Pancreas (tissue), 10 donors: ENCODE measurements at regions not wholly inside any gene's neighbourhood (a gene's known extent, or its start where the extent isn't known, plus 50 kb on each side); places are given as distances from the start of the nearest gene placed in this dataset.
"Not testable (repeated sequence)": the region's sequence is repeated elsewhere in the genome, so short reads cannot be mapped to it uniquely, and the experiment has no call there.

Source experiments
- ATAC-seq, 4 donors: fragments of 200-7000 bp; cut with Tn5 transposase; one replicate each; pipeline versions ENCODE4 v1.8.0 to v1.9.1; 2020; ENCODE audit warnings: mild to moderate bottlenecking in 4 of 4, moderate library complexity in 4 of 4
- DNase-seq, 6 donors: peaks; one replicate each; pipeline ENCODE4 v3.0.0-alpha.2; 2020
- FAIRE-seq: peaks from 2 replicates; lab custom pipeline; 2012; peaks lifted over from hg19 to GRCh38; lab: Jason Lieb, UNC
- H3K27ac ChIP-seq, 4 donors: fragments of 200-600 bp; sonication (generic); 1 replicate in 3 of 4; 2 replicates in 1 of 4; pipeline versions ENCODE4 v1.5.0 to v1.8.0; 2020
- H3K27me3 ChIP-seq, 4 donors: fragments of 200-600 bp; one replicate each; pipeline ENCODE4 v1.8.0; 2021
- H3K36me3 ChIP-seq, 3 donors: fragments of 200-600 bp; sonication (generic) in 1 of 3; one replicate each; pipeline versions ENCODE4 v1.5.0 to v1.8.0; 2020 to 2021
- H3K4me1 ChIP-seq, 3 donors: fragments of 200-600 bp; one replicate each; pipeline ENCODE4 v1.8.0; 2021
- H3K4me3 ChIP-seq, 4 donors: fragments of 200-600 bp; sonication (generic) in 2 of 4; one replicate each; pipeline versions ENCODE4 v1.5.0 to v1.8.0; 2020 to 2021
- H3K9me3 ChIP-seq, 4 donors: fragments of 200-600 bp; one replicate each; pipeline ENCODE4 v1.8.0; 2021
- CTCF ChIP-seq, 4 donors: fragments of 200-600 bp; sonication (generic) in 3 of 4; IDR thresholded peaks; one replicate each; pipeline versions ENCODE4 v1.5.0 to v1.8.0; 2021; ENCODE audit warnings: antibody characterized with exemption in 4 of 4
- WGBS, 2 donors: extraction: QIAGEN DNeasy Blood & Tissue Kit; methylation state at CpG; one replicate each; pipeline ENCODE4 v1.1.7; 2013; 5-methylcytosine and 5-hydroxymethylcytosine counted together
- intact Hi-C, 3 donors: fragments of 100-400 bp; cut with DNase I; formaldehyde crosslinking; loops; one replicate each; pipeline versions ENCODE4 v1.11.1 to v1.14.2; 2022
- donor health status: healthy with polysubstance abuse.
- donor health status: DM: no; HTN: no; CAD: no; lungs with moderate emphysema.
- donor health status: DM: no; HTN: no; CAD: no.
- donor health status: control.
- donor health status: control.
- donor health status: Bipolar disorder and iron deficiency.
- donor health status: DM: yes; HTN: yes; CAD: no.
- donor health status: DM: no; HTN: no; CAD: no.
- donor health status: DM: no; HTN: no; CAD: no.
- donor health status: DM: yes; HTN: yes; CAD: no.

- 51 to 65% methylated on average over 2 of the region's 2 CpGs for WGBS, 2 donors
- H3K27me3 ChIP-seq, result no peaks in the 10 kb centered on the region
- no peaks in the 10 kb centered on the region for H3K4me1 ChIP-seq
- DNase-seq (no peak), ATAC-seq (no peak), FAIRE-seq (no peak)
- no peaks in the 10 kb centered on the region for H3K9me3 ChIP-seq
- no peak for TF ChIP-seq CTCF (IDR thresholded peaks at IDR 0.05)
- no peak overlapping the region for H3K4me3 ChIP-seq
- no peaks in the 10 kb centered on the region for H3K36me3 ChIP-seq
- intact Hi-C loops, result no loop called here
- no peak overlapping the region for H3K27ac ChIP-seq
Measured at GRCh38 chr5:106634375-106634774, 1036.4 kb downstream of the EFNA5 start.

GRCh38 chr5:106633825-106634224, 1036.9 kb downstream of the EFNA5 start:
- H3K27ac ChIP-seq, result no peak overlapping the region
- no peak for TF ChIP-seq CTCF (IDR thresholded peaks at IDR 0.05)
- DNase-seq (no peak), FAIRE-seq (no peak), ATAC-seq (no peak)
- H3K4me1 ChIP-seq, result no peaks in the 10 kb centered on the region
- H3K4me3 ChIP-seq, result no peak overlapping the region
- no peaks in the 10 kb centered on the region for H3K9me3 ChIP-seq
- H3K36me3 ChIP-seq, result no peaks in the 10 kb centered on the region
- intact Hi-C loops, result no loop called here
- no peaks in the 10 kb centered on the region for H3K27me3 ChIP-seq

GRCh38 chr5:106628456-106628855, 1042.3 kb downstream of the EFNA5 start:
- WGBS, 2 donors, result 84 to 90% methylated on average over 17 of the region's 17 CpGs
- H3K4me1 ChIP-seq, H3K27ac ChIP-seq, ATAC-seq, H3K27me3 ChIP-seq, H3K36me3 ChIP-seq, H3K4me3 ChIP-seq, H3K9me3 ChIP-seq, FAIRE-seq, DNase-seq, intact Hi-C loops: not testable (repeated sequence)

- no peak for TF ChIP-seq CTCF (IDR thresholded peaks at IDR 0.05)
- Histone ChIP-seq H3K9me3 (no peaks in the 10 kb centered on the region), H3K27me3 (no peaks in the 10 kb centered on the region), H3K4me3 (no peak overlapping the region), H3K4me1 (no peaks in the 10 kb centered on the region), H3K27ac (no peak overlapping the region), H3K36me3 (no peaks in the 10 kb centered on the region)
- FAIRE-seq (no peak), ATAC-seq (no peak), DNase-seq (no peak)
- intact Hi-C loops, result no loop called here
- 70% methylated on average over 3 of the region's 3 CpGs for WGBS, 2 donors
Measured at GRCh38 chr5:106610041-106610440, 1060.7 kb downstream of the EFNA5 start.

- no peaks in the 10 kb centered on the region for H3K4me1 ChIP-seq
- no peak overlapping the region for H3K27ac ChIP-seq
- ATAC-seq (no peak), DNase-seq (no peak), FAIRE-seq (no peak)
- H3K4me3 ChIP-seq, result no peak overlapping the region
- TF ChIP-seq CTCF (IDR thresholded peaks at IDR 0.05), result no peak
- no peaks in the 10 kb centered on the region for H3K36me3 ChIP-seq
- WGBS, 2 donors, result 33 to 44% methylated on average over 6 of the region's 6 CpGs
- no peaks in the 10 kb centered on the region for H3K9me3 ChIP-seq
- intact Hi-C loops, result no loop called here
- H3K27me3 ChIP-seq, result no peaks in the 10 kb centered on the region
Measured at GRCh38 chr5:106601620-106602019, 1069.1 kb downstream of the EFNA5 start.

- Histone ChIP-seq H3K36me3 (no peaks in the 10 kb centered on the region), H3K27ac (no peak overlapping the region), H3K4me3 (no peak overlapping the region), H3K27me3 (no peaks in the 10 kb centered on the region), H3K9me3 (no peaks in the 10 kb centered on the region), H3K4me1 (no peaks in the 10 kb centered on the region)
- TF ChIP-seq CTCF (IDR thresholded peaks at IDR 0.05), result no peak
- DNase-seq (no peak), ATAC-seq (no peak), FAIRE-seq (no peak)
- intact Hi-C loops, result no loop called here
- 41% methylated on average over 1 of the region's 1 CpG for WGBS, 2 donors
Measured at GRCh38 chr5:106600803-106601202, 1069.9 kb downstream of the EFNA5 start.
